ENCODE measurements at regions not wholly inside any gene's neighbourhood (a gene's known extent, or its start where the extent isn't known, plus 50 kb on each side); places are given as distances from the start of the nearest gene placed in this dataset.

GRCh38 chr1:104720741-104721140, 971.0 kb downstream of the AMY1C start:
- no TSS peak for BruUV-seq (replicated peaks)
- SMC1A ChIA-PET (ENCODE audit: uncharacterized antibody, unreplicated experiment), result no interaction called here
- CTCF ChIA-PET, result no interaction called here
- Histone ChIP-seq H3K4me3 (no peak overlapping the region), H3K79me2 (ENCODE audit: control insufficient read depth, insufficient read depth, low read length) (no peaks in the 10 kb centered on the region), H4K20me1 (ENCODE audit: control insufficient read depth, insufficient read depth) (no peaks in the 10 kb centered on the region), H3K36me3 (ENCODE audit: control insufficient read depth in 2 of 2, insufficient read depth in 2 of 2, low read length in 1 of 2) (no peaks in the 10 kb centered on the region), H3K9ac (ENCODE audit: control insufficient read depth, insufficient read depth, low read length) (no peak overlapping the region), H3K9me3 (replicated peaks; ENCODE audit: control insufficient read depth, insufficient read depth, low read length) (no peaks in the 10 kb centered on the region), H3K27me3 (replicated peaks in 1 of 2; ENCODE audit: control insufficient read depth in 2 of 2, insufficient read depth in 2 of 2, low read length in 1 of 2) (no peaks in the 10 kb centered on the region), H3K4me2 (ENCODE audit: control insufficient read depth, insufficient read depth) (no peak overlapping the region), H2AFZ (ENCODE audit: control insufficient read depth, low read depth, low read length) (no peak overlapping the region), H3K27ac (ENCODE audit: control insufficient read depth, insufficient read depth) (no peak overlapping the region), H3K4me1 (ENCODE audit: control insufficient read depth, insufficient read depth, low read length) (no peaks in the 10 kb centered on the region)
- POLR2A ChIA-PET, result no interaction called here
- WGBS (ENCODE audit: insufficient coverage, insufficient replicate concordance, low lambda C conversion rate, missing lambda C conversion rate), result 69% methylated on average over 5 of the region's 5 CpGs
- RAD21 ChIA-PET (ENCODE audit: unreplicated experiment), result no interaction called here
- no peak for TF ChIP-seq PML (IDR thresholded peaks at IDR 0.05; ENCODE audit: low read length)
- no peak for TF ChIP-seq IKZF2 (IDR thresholded peaks at IDR 0.05)
- TF ChIP-seq KDM1A (IDR thresholded peaks at IDR 0.05; ENCODE audit: borderline replicate concordance), result no peak
- TF ChIP-seq ETV6 (conservative IDR thresholded peaks at IDR 0.05 in 1 of 2, IDR thresholded peaks at IDR 0.05 in 1 of 2; ENCODE audit: borderline replicate concordance in 1 of 2, low read depth in 1 of 2), result no peak
- TF ChIP-seq MLLT1 (IDR thresholded peaks at IDR 0.05), result no peak
- no peak for TF ChIP-seq NR2C1 (IDR thresholded peaks at IDR 0.05)
- FAIRE-seq (no peak), DNase-seq (ENCODE audit: low read depth, low spot score) (no peak), ATAC-seq (no peak)
- in situ Hi-C loops (cut with MboI) (no loop called here), intact Hi-C loops (cut with micrococcal nuclease; ENCODE audit: unreplicated experiment) (no loop called here)

- no peak for TF ChIP-seq CBX5 (IDR thresholded peaks at IDR 0.05; ENCODE audit: low read depth)
- no peak for TF ChIP-seq ZNF622 (IDR thresholded peaks at IDR 0.05)
- in situ Hi-C loops (cut with MboI), result no loop called here
- Histone ChIP-seq H3K9ac (ENCODE audit: control insufficient read depth, insufficient read depth, low read length) (no peak overlapping the region), H3K9me3 (replicated peaks; ENCODE audit: control insufficient read depth, insufficient read depth, low read length) (no peaks in the 10 kb centered on the region), H3K79me2 (ENCODE audit: control insufficient read depth, insufficient read depth, low read length) (no peaks in the 10 kb centered on the region), H3K4me2 (ENCODE audit: control insufficient read depth, insufficient read depth) (no peak overlapping the region), H3K4me3 (no peak overlapping the region), H2AFZ (ENCODE audit: control insufficient read depth, low read depth, low read length) (no peak overlapping the region), H3K27me3 (replicated peaks in 1 of 2; ENCODE audit: control insufficient read depth in 2 of 2, insufficient read depth in 2 of 2, low read length in 1 of 2) (no peaks in the 10 kb centered on the region), H3K27ac (ENCODE audit: control insufficient read depth, insufficient read depth) (no peak overlapping the region), H3K36me3 (ENCODE audit: control insufficient read depth in 2 of 2, insufficient read depth in 2 of 2, low read length in 1 of 2) (no peaks in the 10 kb centered on the region), H4K20me1 (ENCODE audit: control insufficient read depth, insufficient read depth) (no peaks in the 10 kb centered on the region), H3K4me1 (ENCODE audit: control insufficient read depth, insufficient read depth, low read length) (no peaks in the 10 kb centered on the region)
- no peak for ATAC-seq
- ChIA-PET RAD21 (ENCODE audit: unreplicated experiment) (no interaction called here), SMC1A (ENCODE audit: uncharacterized antibody, unreplicated experiment) (no interaction called here), CTCF (no interaction called here), POLR2A (no interaction called here)
- no TSS peak for BruUV-seq (replicated peaks)
- no peak for DNase-seq (ENCODE audit: low read depth, low spot score)
- FAIRE-seq, result no peak
- WGBS (ENCODE audit: insufficient coverage, insufficient replicate concordance, low lambda C conversion rate, missing lambda C conversion rate), result 0% methylated on average over 1 of the region's 1 CpG
- intact Hi-C loops (cut with micrococcal nuclease; ENCODE audit: unreplicated experiment), result no loop called here
Observed at GRCh38 chr1:104726917-104727316, 977.2 kb downstream of the AMY1C start.

All from GM12878 (cell line).